ENCODE measurements at regions not wholly inside any gene's neighbourhood (a gene's known extent, or its start where the extent isn't known, plus 50 kb on each side); places are given as distances from the start of the nearest gene placed in this dataset.
"Not testable (repeated sequence)": the region's sequence is repeated elsewhere in the genome, so short reads cannot be mapped to it uniquely, and the experiment has no call there.

GRCh38 chr4:53863736-53864365 lies 200.6 kb downstream of the CHIC2 start:
- no peak for FAIRE-seq

GRCh38 chr4:53863158-53863557 lies 201.2 kb downstream of the CHIC2 start:
- no peak for FAIRE-seq

- FAIRE-seq: no peak
Measured at GRCh38 chr4:53861856-53862610, 202.4 kb downstream of the CHIC2 start.

- no peak for FAIRE-seq
Measured at GRCh38 chr4:53859305-53859704, 205.1 kb downstream of the CHIC2 start.

- no peak for FAIRE-seq
Measured at GRCh38 chr4:53858744-53859143, 205.7 kb downstream of the CHIC2 start.

- FAIRE-seq: no peak
Measured at GRCh38 chr4:53855581-53856250, 208.7 kb downstream of the CHIC2 start.

GRCh38 chr4:53854991-53855568 lies 209.3 kb downstream of the CHIC2 start:
- no peak for FAIRE-seq

- FAIRE-seq: no peak
Measured at GRCh38 chr4:53852343-53852742, 212.1 kb downstream of the CHIC2 start.

- FAIRE-seq: no peak
Measured at GRCh38 chr4:53847965-53848364, 216.4 kb downstream of the CHIC2 start.

GRCh38 chr4:53844551-53844950 lies 219.9 kb downstream of the CHIC2 start:
- no peak for FAIRE-seq

- FAIRE-seq: no peak
Measured at GRCh38 chr4:53844133-53844532, 220.3 kb downstream of the CHIC2 start.

- FAIRE-seq: no peak
Measured at GRCh38 chr4:53841711-53842110, 222.7 kb downstream of the CHIC2 start.

- FAIRE-seq: no peak
Measured at GRCh38 chr4:53840643-53841042, 223.8 kb downstream of the CHIC2 start.

- not testable (repeated sequence) for FAIRE-seq
Measured at GRCh38 chr4:53833302-53834003, 231.0 kb downstream of the CHIC2 start.

- no peak for FAIRE-seq
Measured at GRCh38 chr4:53832549-53832948, 231.9 kb downstream of the CHIC2 start.

GRCh38 chr4:53830511-53830910 lies 233.9 kb downstream of the CHIC2 start:
- FAIRE-seq: no peak

GRCh38 chr4:53821179-53821851 lies 230.0 kb upstream of the LNX1 start:
- no peak for FAIRE-seq

- no peak for FAIRE-seq
Measured at GRCh38 chr4:53818104-53818503, 226.8 kb upstream of the LNX1 start.

GRCh38 chr4:53816561-53816960 lies 225.3 kb upstream of the LNX1 start:
- no peak for FAIRE-seq

- FAIRE-seq: no peak
Measured at GRCh38 chr4:53815281-53815680, 224.0 kb upstream of the LNX1 start.

- FAIRE-seq: no peak
Measured at GRCh38 chr4:53813998-53814397, 222.7 kb upstream of the LNX1 start.

- FAIRE-seq: no peak
Measured at GRCh38 chr4:53810643-53811042, 219.4 kb upstream of the LNX1 start.
